DND-41 (cell line): ENCODE measurements at regions not wholly inside any gene's neighbourhood (a gene's known extent, or its start where the extent isn't known, plus 50 kb on each side); places are given as distances from the start of the nearest gene placed in this dataset.

ENCODE experiments used
- CTCF ChIP-seq: IDR thresholded peaks from 2 replicates; pipeline ENCODE4 v1.5.1; 2012; ENCODE audit warnings: borderline replicate concordance, low read length, moderate library complexity, mild to moderate bottlenecking; ENCODE audit not compliant: poor library complexity, severe bottlenecking; ENCODE audit errors: extremely low read depth
- EZH2 ChIP-seq: IDR thresholded peaks from 3 replicates; pipeline ENCODE4 v1.6.1; 2012; ENCODE audit warnings: borderline replicate concordance, low read depth, mild to moderate bottlenecking, moderate library complexity, low read length, inconsistent platforms; ENCODE audit not compliant: severe bottlenecking

GRCh38 chr9:751137-752051 is 90.1 kb upstream of the DMRT1 start:
- TF ChIP-seq CTCF (no peak), EZH2 (no peak)
